NT2/D1 (cell line): ENCODE measurements at regions not wholly inside any gene's neighbourhood (a gene's known extent, or its start where the extent isn't known, plus 50 kb on each side); places are given as distances from the start of the nearest gene placed in this dataset.

Experiments
- DNase-seq: peaks from one replicate; pipeline ENCODE4 v3.0.0-alpha.2; 2011; ENCODE audit warnings: low read depth, low spot score
- H3K27me3 ChIP-seq: 2 replicates; pipeline ENCODE4 v1.6.0; 2011; ENCODE audit warnings: mild to moderate bottlenecking; ENCODE audit not compliant: insufficient read length, insufficient read depth
- H3K36me3 ChIP-seq: 2 replicates; pipeline ENCODE4 v1.6.1; 2011; ENCODE audit warnings: mild to moderate bottlenecking, low read length, mixed read lengths; ENCODE audit not compliant: insufficient read depth, insufficient read length
- H3K4me1 ChIP-seq: 2 replicates; pipeline ENCODE4 v1.5.1; 2011; ENCODE audit not compliant: insufficient read depth, insufficient read length
- H3K4me3 ChIP-seq: 2 replicates; pipeline ENCODE4 v1.5.1; 2011; ENCODE audit warnings: low read depth; ENCODE audit not compliant: insufficient read length
- H3K9ac ChIP-seq: 2 replicates; pipeline ENCODE4 v1.6.0; 2011; ENCODE audit warnings: low read depth; ENCODE audit not compliant: insufficient read length
- H3K9me3 ChIP-seq: 2 replicates; pipeline ENCODE4 v1.5.1; 2011; ENCODE audit warnings: mild to moderate bottlenecking, low read length; ENCODE audit not compliant: insufficient read depth
- SUZ12 ChIP-seq: IDR thresholded peaks from 2 replicates; pipeline ENCODE4 v1.6.1; 2011; ENCODE audit not compliant: insufficient read length, insufficient read depth; ENCODE audit errors: extremely low read depth
- YY1 ChIP-seq: IDR thresholded peaks from 2 replicates; pipeline ENCODE4 v1.6.1; 2011; ENCODE audit not compliant: insufficient read length, insufficient read depth
- ZNF274 ChIP-seq: IDR thresholded peaks from 2 replicates; pipeline ENCODE4 v1.6.1; 2011; ENCODE audit warnings: mild to moderate bottlenecking, low read depth, low read length

- H3K36me3 ChIP-seq: no peaks in the 10 kb centered on the region
- no peak overlapping the region for H3K4me3 ChIP-seq
- peaks cover 5% of the 10 kb centered on the region for H3K4me1 ChIP-seq
- no peak overlapping the region for H3K9ac ChIP-seq
- no peak for DNase-seq
- H3K27me3 ChIP-seq: no peaks in the 10 kb centered on the region
- TF ChIP-seq YY1 (no peak), SUZ12 (no peak), ZNF274 (no peak)
- no peaks in the 10 kb centered on the region for H3K9me3 ChIP-seq
Observed at GRCh38 chr11:107176148-107177105, 158.2 kb upstream of the GUCY1A2 start.

- no peak for TF ChIP-seq YY1
- Histone ChIP-seq H3K9ac (no peak overlapping the region), H3K9me3 (no peaks in the 10 kb centered on the region), H3K36me3 (no peaks in the 10 kb centered on the region), H3K4me1 (peaks cover 5% of the 10 kb centered on the region), H3K4me3 (no peak overlapping the region), H3K27me3 (no peaks in the 10 kb centered on the region)
- no peak for DNase-seq
Observed at GRCh38 chr11:107174856-107175255, 156.6 kb upstream of the GUCY1A2 start.

GRCh38 chr11:107172996-107173395 is 154.7 kb upstream of the GUCY1A2 start:
- no peaks in the 10 kb centered on the region for H3K9me3 ChIP-seq
- H3K36me3 ChIP-seq: no peaks in the 10 kb centered on the region
- no peaks in the 10 kb centered on the region for H3K27me3 ChIP-seq

GRCh38 chr11:107157809-107158187 is 139.5 kb upstream of the GUCY1A2 start:
- no peaks in the 10 kb centered on the region for H3K36me3 ChIP-seq
- DNase-seq: no peak
- H3K9me3 ChIP-seq: no peaks in the 10 kb centered on the region
- no peak for TF ChIP-seq YY1
- no peak for TF ChIP-seq ZNF274
- no peak for TF ChIP-seq SUZ12
- no peak overlapping the region for H3K9ac ChIP-seq
- no peak overlapping the region for H3K4me3 ChIP-seq
- H3K4me1 ChIP-seq: no peaks in the 10 kb centered on the region
- H3K27me3 ChIP-seq: no peaks in the 10 kb centered on the region

More at GRCh38 chr11:107172996-107173395, 154.7 kb upstream of the GUCY1A2 start:
- peaks cover 5% of the 10 kb centered on the region for H3K4me1 ChIP-seq
- no peak overlapping the region for H3K4me3 ChIP-seq
- TF ChIP-seq ZNF274 (no peak), SUZ12 (no peak), YY1 (no peak)
- no peak for DNase-seq
- no peak overlapping the region for H3K9ac ChIP-seq

DNA sequence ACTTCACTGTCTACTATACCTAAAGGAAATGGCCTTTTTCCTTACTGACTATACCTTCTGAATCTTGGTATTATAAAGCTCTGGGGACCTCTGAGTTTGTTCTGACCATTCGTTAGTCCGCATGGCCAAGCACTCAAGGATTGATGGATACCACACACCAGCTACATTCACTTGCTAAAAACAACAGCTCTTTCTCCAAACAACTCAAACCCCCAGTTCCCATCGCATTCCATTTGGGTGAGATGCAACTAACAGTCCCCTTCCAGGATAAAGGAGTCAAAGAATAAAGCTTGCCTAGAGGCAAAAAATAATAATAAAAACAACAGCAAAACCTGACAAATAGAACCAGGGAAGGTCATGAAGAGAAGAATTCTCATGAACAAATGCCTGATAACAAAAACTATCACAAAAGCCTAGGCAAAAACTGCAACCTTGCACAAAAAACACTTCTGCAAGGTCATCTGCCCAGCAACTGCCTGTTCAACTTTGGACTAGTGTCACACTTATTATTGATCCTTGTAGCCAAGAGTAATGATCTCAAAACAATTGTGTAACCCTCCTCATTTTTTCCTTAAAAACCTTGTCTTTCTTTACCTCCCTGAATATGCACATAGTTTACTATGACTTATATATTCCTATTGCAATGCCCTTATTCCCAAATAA is 139.0 kb upstream of the GUCY1A2 start:
- Histone ChIP-seq H3K36me3 (no peaks in the 10 kb centered on the region), H3K4me1 (no peaks in the 10 kb centered on the region), H3K9me3 (no peaks in the 10 kb centered on the region), H3K4me3 (no peak overlapping the region), H3K27me3 (no peaks in the 10 kb centered on the region), H3K9ac (no peak overlapping the region)
- TF ChIP-seq SUZ12 (no peak), ZNF274 (no peak), YY1 (no peak)
- DNase-seq: peak; percentile 80

DNA sequence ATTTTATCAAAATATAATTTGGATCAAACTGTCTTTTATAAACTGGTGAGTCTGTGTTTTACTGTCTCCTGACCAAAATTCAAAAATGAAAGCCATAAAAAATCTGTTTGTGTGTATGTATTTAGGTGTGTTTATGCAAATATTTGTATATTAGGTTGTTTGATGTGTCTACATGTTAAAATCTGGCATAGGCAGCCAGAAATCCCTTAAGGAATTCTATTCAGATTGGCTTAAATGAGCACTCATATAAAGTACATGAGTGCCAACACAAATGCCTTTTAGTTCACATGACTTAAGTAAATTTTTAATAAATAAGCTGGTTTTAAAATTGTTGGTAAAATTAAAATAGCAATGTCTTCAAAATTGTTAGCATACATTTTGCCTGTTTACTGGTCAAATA is 133.3 kb upstream of the GUCY1A2 start:
- Histone ChIP-seq H3K4me3 (no peak overlapping the region), H3K4me1 (no peaks in the 10 kb centered on the region), H3K27me3 (no peaks in the 10 kb centered on the region), H3K9me3 (no peaks in the 10 kb centered on the region), H3K9ac (no peak overlapping the region), H3K36me3 (no peaks in the 10 kb centered on the region)
- DNase-seq: no peak
- no peak for TF ChIP-seq SUZ12

DNA sequence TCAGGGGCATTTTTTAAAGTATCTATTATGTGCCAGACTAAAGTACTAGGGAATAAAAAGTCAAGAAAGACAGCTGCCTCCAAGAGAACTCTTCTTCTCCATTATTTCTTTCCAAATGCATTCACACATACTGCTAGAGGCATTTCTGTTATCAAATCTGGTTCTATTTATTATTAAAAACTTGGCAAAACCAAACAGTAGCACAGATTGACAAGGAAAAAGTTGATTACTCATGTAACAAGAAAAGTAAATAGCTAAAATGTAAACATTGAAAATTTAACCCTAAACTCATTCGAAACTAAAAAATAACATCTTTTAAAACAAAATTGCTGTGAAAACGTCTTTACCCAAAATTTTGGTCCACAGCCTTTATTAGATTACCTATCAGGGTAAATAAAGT is 132.9 kb upstream of the GUCY1A2 start:
- no peaks in the 10 kb centered on the region for H3K9me3 ChIP-seq
- H3K4me3 ChIP-seq: no peak overlapping the region
- H3K4me1 ChIP-seq: no peaks in the 10 kb centered on the region
- TF ChIP-seq YY1 (no peak), ZNF274 (no peak), SUZ12 (no peak)
- no peaks in the 10 kb centered on the region for H3K27me3 ChIP-seq
- no peaks in the 10 kb centered on the region for H3K36me3 ChIP-seq
- no peak for DNase-seq
- H3K9ac ChIP-seq: no peak overlapping the region
